SK-N-SH treated with all-trans-retinoic acid at 6 μM for 48 hours (cell line): ENCODE measurements at regions not wholly inside any gene's neighbourhood (a gene's known extent, or its start where the extent isn't known, plus 50 kb on each side); places are given as distances from the start of the nearest gene placed in this dataset.

ENCODE experiments used
- ARNTL ChIP-seq: fragments of 450-650 bp; formaldehyde crosslinking; IDR thresholded peaks from 2 replicates; pipeline ENCODE4 v1.5.0; 2020; ENCODE audit warnings: low read depth, mild to moderate bottlenecking, moderate library complexity, borderline replicate concordance
- RARB ChIP-seq: fragments of 250-450 bp; sonication (Bioruptor Pico); IDR thresholded peaks from 2 replicates; pipeline ENCODE4 v1.8.0; 2021; ENCODE audit warnings: mild to moderate bottlenecking, moderate library complexity
- ZFP3 ChIP-seq: fragments of 250-450 bp; sonication (Bioruptor Pico); IDR thresholded peaks from 2 replicates; pipeline ENCODE4 v1.5.0; 2020; ENCODE audit warnings: mild to moderate bottlenecking, moderate library complexity
- TF ChIP-seq, protein P1 (sequence below): fragments of 250-450 bp; sonication (Bioruptor Pico); IDR thresholded peaks from 2 replicates; pipeline ENCODE4 v1.8.0; 2020; ENCODE audit warnings: mild to moderate bottlenecking, moderate library complexity, borderline replicate concordance

DNA sequence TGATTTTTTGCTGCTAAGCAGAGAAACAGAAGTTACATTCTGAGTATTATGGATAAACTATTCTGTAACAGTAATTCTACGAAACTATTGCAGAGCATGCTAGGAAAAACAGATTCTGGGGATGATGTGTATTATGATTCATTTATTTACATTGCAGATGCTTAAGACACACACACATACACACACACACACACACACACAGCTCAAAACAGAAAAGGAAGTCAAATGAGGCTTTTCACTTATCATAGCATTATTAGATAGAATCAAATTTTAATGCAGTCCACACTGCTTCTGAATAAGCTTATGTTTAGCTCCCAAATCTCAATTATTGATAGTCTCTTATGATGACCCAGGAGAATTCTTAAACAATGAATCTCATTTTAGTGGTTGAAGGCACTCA, 307.2 kb downstream of the HGF start:
- TF ChIP-seq RARB (CRISPR knock-in tag) = no peak
- no peak for TF ChIP-seq ZFP3 (CRISPR knock-in tag)
- TF ChIP-seq ARNTL (CRISPR knock-in tag) = no peak
- TF ChIP-seq, protein P1, sequence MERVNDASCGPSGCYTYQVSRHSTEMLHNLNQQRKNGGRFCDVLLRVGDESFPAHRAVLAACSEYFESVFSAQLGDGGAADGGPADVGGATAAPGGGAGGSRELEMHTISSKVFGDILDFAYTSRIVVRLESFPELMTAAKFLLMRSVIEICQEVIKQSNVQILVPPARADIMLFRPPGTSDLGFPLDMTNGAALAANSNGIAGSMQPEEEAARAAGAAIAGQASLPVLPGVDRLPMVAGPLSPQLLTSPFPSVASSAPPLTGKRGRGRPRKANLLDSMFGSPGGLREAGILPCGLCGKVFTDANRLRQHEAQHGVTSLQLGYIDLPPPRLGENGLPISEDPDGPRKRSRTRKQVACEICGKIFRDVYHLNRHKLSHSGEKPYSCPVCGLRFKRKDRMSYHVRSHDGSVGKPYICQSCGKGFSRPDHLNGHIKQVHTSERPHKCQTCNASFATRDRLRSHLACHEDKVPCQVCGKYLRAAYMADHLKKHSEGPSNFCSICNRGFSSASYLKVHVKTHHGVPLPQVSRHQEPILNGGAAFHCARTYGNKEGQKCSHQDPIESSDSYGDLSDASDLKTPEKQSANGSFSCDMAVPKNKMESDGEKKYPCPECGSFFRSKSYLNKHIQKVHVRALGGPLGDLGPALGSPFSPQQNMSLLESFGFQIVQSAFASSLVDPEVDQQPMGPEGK (CRISPR knock-in tag) = no peak
